ENCODE measurements at regions not wholly inside any gene's neighbourhood (a gene's known extent, or its start where the extent isn't known, plus 50 kb on each side); places are given as distances from the start of the nearest gene placed in this dataset.

DNA sequence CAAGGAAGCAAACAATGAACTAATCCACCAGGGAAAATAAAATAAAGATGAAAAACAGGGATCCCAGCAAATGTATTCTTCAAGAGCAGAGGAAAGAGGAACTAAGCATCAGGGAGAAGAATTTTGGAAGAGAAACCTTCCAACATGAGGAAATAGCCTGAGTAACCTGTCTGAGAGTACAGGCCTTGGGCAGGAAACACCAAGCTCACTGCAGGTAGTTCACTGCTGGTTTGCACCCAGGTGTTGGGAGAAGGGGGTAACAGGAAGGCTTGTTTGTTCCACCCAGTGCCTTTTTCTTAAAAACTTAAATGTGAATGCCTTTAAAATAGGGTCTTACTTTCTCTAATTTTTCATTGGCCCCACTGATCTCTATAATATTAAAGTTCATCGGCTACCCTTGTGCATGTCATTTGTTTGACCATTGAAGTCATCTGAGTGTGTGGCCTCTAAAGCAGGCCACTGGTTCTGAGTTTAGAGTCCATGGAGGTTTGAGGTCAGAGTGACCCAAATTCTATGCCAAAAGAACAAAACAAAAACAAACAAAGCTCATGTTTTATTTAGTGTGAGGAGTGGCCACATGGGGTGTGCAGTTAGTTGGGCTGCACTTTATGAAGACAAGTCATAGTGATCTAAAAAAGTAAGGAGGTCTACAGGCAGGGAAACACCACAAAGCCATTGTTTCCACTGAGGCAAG, 62.9 kb upstream of the COX10 start:
- no peaks in the 10 kb centered on the region for H3K9me3 ChIP-seq (ENCODE audit: control insufficient read depth in 2 of 2, insufficient read depth in 1 of 2, low read length in 1 of 2)
- no peaks in the 10 kb centered on the region for H3K27me3 ChIP-seq (ENCODE audit: control insufficient read depth in 2 of 2, insufficient read depth in 1 of 2, low read length in 1 of 2)
- WGBS = 100% methylated on average over 1 of the region's 1 CpG
- H3K36me3 ChIP-seq (ENCODE audit: control insufficient read depth in 2 of 2, insufficient read depth in 2 of 2, low read length in 1 of 2) = no peaks in the 10 kb centered on the region
- no peak for DNase-seq (ENCODE audit: low read depth in 6 of 9, low spot score in 9 of 9)
- H3K27ac ChIP-seq (ENCODE audit: low read depth in 1 of 2, low read length in 1 of 2) = no peak overlapping the region
- H3K4me3 ChIP-seq (ENCODE audit: low read length in 2 of 2) = no peak overlapping the region
- no peaks in the 10 kb centered on the region for H3K4me1 ChIP-seq (ENCODE audit: control insufficient read depth in 2 of 2, insufficient read depth in 2 of 2, low read length in 2 of 2)

DNA sequence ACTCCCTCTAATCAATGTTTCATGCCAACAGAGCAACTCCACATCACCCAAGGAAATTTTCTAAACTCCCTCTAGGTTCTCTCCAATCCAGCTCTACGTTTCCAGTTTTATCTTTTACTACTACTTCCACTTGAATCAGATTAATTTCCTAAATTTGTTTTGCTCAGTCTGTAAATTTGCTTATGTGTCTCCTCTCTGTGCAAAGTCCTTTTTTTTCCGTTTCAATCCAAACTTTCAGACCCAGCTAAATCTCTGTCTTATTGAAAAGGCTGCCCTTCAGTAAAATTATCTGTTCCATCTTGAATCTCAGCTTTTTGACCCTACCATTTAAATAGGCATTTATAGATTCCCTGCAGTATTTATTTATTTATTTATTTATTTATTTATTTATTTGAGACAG, 61.4 kb upstream of the COX10 start:
- no peak for DNase-seq (ENCODE audit: low read depth in 6 of 9, low spot score in 9 of 9)
- Histone ChIP-seq H3K27me3 (ENCODE audit: control insufficient read depth in 2 of 2, insufficient read depth in 1 of 2, low read length in 1 of 2) (no peaks in the 10 kb centered on the region), H3K4me3 (ENCODE audit: low read length in 2 of 2) (no peak overlapping the region), H3K4me1 (ENCODE audit: control insufficient read depth in 2 of 2, insufficient read depth in 2 of 2, low read length in 2 of 2) (no peaks in the 10 kb centered on the region), H3K36me3 (ENCODE audit: control insufficient read depth in 2 of 2, insufficient read depth in 2 of 2, low read length in 1 of 2) (no peaks in the 10 kb centered on the region), H3K27ac (ENCODE audit: low read depth in 1 of 2, low read length in 1 of 2) (no peak overlapping the region), H3K9me3 (ENCODE audit: control insufficient read depth in 2 of 2, insufficient read depth in 1 of 2, low read length in 1 of 2) (no peaks in the 10 kb centered on the region)
- WGBS = 95% methylated on average over 2 of the region's 2 CpGs

DNA sequence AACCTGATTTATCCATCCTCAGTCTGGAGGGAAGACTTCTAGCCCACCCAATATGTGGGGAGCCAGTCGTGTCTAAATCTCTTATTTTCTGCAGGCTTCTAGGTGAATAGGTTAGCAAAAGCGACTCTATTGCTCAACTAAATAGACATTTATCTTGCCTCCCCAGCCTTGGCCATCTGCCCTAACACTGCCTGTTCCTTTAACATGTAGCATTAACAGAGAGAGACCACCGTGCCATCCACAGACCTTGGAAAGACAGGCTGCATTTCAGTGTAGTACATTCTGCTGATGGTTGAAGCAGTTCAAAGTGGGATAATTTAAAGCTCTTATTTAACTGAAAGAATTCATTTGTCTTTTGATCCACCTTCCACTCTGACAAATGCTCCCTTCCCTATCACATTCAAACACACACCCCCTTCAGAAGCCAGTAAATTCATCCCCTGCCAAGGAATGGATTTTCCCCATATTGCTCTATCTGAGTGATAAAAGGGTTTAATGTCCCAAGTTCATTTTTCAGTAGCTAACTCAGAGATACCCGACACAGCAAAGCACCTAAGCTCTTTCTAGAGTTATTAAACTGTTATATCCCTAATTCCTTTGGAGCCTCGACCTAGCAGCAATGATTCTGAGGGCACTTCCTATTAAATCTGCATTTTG, 58.1 kb upstream of the COX10 start:
- H3K9me3 ChIP-seq (ENCODE audit: control insufficient read depth in 2 of 2, insufficient read depth in 1 of 2, low read length in 1 of 2) = no peaks in the 10 kb centered on the region
- H3K4me3 ChIP-seq (ENCODE audit: low read length in 2 of 2) = no peak overlapping the region
- no peaks in the 10 kb centered on the region for H3K36me3 ChIP-seq (ENCODE audit: control insufficient read depth in 2 of 2, insufficient read depth in 2 of 2, low read length in 1 of 2)
- H3K27me3 ChIP-seq (ENCODE audit: control insufficient read depth in 2 of 2, insufficient read depth in 1 of 2, low read length in 1 of 2) = no peaks in the 10 kb centered on the region
- no peaks in the 10 kb centered on the region for H3K4me1 ChIP-seq (ENCODE audit: control insufficient read depth in 2 of 2, insufficient read depth in 2 of 2, low read length in 2 of 2)
- no peak overlapping the region for H3K27ac ChIP-seq (ENCODE audit: low read depth in 1 of 2, low read length in 1 of 2)
- DNase-seq (ENCODE audit: low read depth in 6 of 9, low spot score in 9 of 9) = no peak
- WGBS = 89% methylated on average over 5 of the region's 5 CpGs

DNA sequence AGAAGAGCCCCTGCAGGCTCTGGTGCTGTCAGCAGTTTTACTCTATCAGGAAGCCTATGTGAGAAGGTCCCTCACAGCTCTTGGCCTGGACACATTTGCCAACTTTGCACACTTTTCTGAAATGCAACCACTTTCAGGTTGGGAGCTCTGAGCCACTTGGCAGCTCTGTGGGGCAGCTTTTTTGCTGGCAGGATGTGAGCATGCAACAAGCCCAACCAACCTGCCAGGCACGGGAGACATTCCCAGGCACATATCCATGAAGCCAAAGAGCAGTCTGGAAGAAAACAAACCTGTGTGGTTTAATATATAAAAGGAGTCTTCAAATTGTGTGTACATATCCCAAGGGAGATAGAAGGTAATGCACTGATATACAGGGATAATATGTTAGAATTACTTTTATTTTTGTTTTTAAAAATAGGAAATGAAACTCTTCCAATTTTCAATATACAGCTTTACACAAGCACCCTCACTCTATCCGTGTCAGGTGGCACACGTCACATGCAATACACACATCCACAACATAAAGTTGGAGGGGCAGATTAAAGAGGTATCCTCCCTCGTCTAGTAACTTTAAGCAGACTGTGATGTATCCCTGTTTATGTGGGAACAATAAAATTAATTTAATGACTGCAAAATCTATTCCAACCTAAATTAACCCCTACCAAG, 57.4 kb upstream of the COX10 start:
- Histone ChIP-seq H3K36me3 (ENCODE audit: control insufficient read depth in 2 of 2, insufficient read depth in 2 of 2, low read length in 1 of 2) (no peaks in the 10 kb centered on the region), H3K27me3 (ENCODE audit: control insufficient read depth in 2 of 2, insufficient read depth in 1 of 2, low read length in 1 of 2) (no peaks in the 10 kb centered on the region), H3K4me1 (ENCODE audit: control insufficient read depth in 2 of 2, insufficient read depth in 2 of 2, low read length in 2 of 2) (no peaks in the 10 kb centered on the region), H3K4me3 (ENCODE audit: low read length in 2 of 2) (no peak overlapping the region), H3K9me3 (ENCODE audit: control insufficient read depth in 2 of 2, insufficient read depth in 1 of 2, low read length in 1 of 2) (no peaks in the 10 kb centered on the region), H3K27ac (ENCODE audit: low read depth in 1 of 2, low read length in 1 of 2) (no peak overlapping the region)
- no peak for DNase-seq (ENCODE audit: low read depth in 6 of 9, low spot score in 9 of 9)
- 96% methylated on average over 4 of the region's 4 CpGs for WGBS

DNA sequence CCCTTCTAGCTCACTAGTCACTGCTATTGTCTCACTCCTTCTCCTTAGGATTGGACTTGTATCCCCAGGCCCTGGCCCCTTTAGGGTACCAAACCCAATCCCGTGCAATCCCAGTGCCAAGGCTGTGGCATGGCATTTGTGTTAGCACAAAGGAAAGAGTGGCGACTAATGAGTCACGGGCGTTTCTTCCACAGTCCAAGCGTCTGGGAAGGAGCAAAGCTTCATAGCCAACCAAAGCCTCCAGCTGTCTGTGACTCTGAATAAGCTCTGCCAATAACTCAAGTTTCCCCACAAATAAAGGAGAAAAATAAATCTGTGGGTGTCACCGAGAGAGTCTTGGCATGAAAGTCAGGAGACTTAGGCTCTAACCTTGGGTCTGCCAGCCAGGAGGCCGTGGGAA, 54.6 kb upstream of the COX10 start:
- 94% methylated on average over 7 of the region's 7 CpGs for WGBS
- H3K36me3 ChIP-seq (ENCODE audit: control insufficient read depth in 2 of 2, insufficient read depth in 2 of 2, low read length in 1 of 2) = no peaks in the 10 kb centered on the region
- H3K27ac ChIP-seq (ENCODE audit: low read depth in 1 of 2, low read length in 1 of 2) = no peak overlapping the region
- no peaks in the 10 kb centered on the region for H3K27me3 ChIP-seq (ENCODE audit: control insufficient read depth in 2 of 2, insufficient read depth in 1 of 2, low read length in 1 of 2)
- H3K9me3 ChIP-seq (ENCODE audit: control insufficient read depth in 2 of 2, insufficient read depth in 1 of 2, low read length in 1 of 2) = no peaks in the 10 kb centered on the region
- H3K4me1 ChIP-seq (ENCODE audit: control insufficient read depth in 2 of 2, insufficient read depth in 2 of 2, low read length in 2 of 2) = no peaks in the 10 kb centered on the region
- H3K4me3 ChIP-seq (ENCODE audit: low read length in 2 of 2) = no peak overlapping the region
- no peak for DNase-seq (ENCODE audit: low read depth in 6 of 9, low spot score in 9 of 9)

DNA sequence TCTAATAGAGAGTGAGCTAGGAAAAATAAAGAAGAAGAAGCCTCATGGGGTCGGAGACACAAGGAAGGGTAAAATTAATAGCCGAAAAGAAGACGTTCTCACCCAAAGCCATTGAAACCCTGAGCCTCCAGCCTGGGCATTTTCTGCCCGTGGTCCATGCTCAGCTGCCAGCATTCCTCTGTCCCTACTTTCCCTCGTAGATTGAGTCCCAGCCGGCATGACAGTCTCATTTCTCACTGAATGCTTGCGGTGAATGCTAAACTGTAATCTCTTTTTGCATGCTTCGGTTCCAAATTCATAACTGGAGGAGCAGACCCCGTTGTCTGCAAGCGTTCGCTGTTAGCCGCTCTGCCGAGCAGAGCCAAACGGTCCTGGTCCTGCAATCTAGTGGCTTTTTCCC, 54.0 kb upstream of the COX10 start:
- no peak for DNase-seq (ENCODE audit: low read depth in 6 of 9, low spot score in 9 of 9)
- WGBS = 91% methylated on average over 14 of the region's 14 CpGs
- no peaks in the 10 kb centered on the region for H3K4me1 ChIP-seq (ENCODE audit: control insufficient read depth in 2 of 2, insufficient read depth in 2 of 2, low read length in 2 of 2)

DNA sequence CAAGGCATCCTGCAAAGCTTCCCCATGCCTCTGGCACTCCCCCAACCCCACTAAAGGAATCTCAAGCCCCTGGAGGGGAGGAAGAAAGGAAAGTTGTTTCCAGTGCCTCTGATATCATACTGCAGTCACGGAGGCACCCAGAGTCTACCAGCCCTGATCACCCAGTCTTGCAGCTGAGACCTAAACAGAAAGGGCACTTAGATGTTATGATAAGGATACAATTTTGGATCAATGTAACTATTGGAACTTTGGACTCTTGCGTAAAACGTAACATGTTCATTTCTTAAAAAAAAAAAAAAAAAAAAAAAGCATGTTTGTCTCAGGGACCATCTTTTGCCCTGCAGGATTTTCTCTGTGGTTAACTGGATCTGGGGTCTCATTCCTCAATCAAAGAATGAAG, 52.4 kb upstream of the COX10 start:
- no peak overlapping the region for H3K27ac ChIP-seq (ENCODE audit: low read depth in 1 of 2, low read length in 1 of 2)
- DNase-seq (ENCODE audit: low read depth in 6 of 9, low spot score in 9 of 9) = no peak
- no peaks in the 10 kb centered on the region for H3K9me3 ChIP-seq (ENCODE audit: control insufficient read depth in 2 of 2, insufficient read depth in 1 of 2, low read length in 1 of 2)
- H3K4me1 ChIP-seq (ENCODE audit: control insufficient read depth in 2 of 2, insufficient read depth in 2 of 2, low read length in 2 of 2) = no peaks in the 10 kb centered on the region
- no peaks in the 10 kb centered on the region for H3K36me3 ChIP-seq (ENCODE audit: control insufficient read depth in 2 of 2, insufficient read depth in 2 of 2, low read length in 1 of 2)
- 96% methylated on average over 3 of the region's 3 CpGs for WGBS
- H3K4me3 ChIP-seq (ENCODE audit: low read length in 2 of 2) = no peak overlapping the region
- H3K27me3 ChIP-seq (ENCODE audit: control insufficient read depth in 2 of 2, insufficient read depth in 1 of 2, low read length in 1 of 2) = no peaks in the 10 kb centered on the region

More for the DNA sequence above, 54.0 kb upstream of the COX10 start:
- no peaks in the 10 kb centered on the region for H3K36me3 ChIP-seq (ENCODE audit: control insufficient read depth in 2 of 2, insufficient read depth in 2 of 2, low read length in 1 of 2)
- no peaks in the 10 kb centered on the region for H3K9me3 ChIP-seq (ENCODE audit: control insufficient read depth in 2 of 2, insufficient read depth in 1 of 2, low read length in 1 of 2)
- H3K27ac ChIP-seq (ENCODE audit: low read depth in 1 of 2, low read length in 1 of 2) = no peak overlapping the region
- H3K4me3 ChIP-seq (ENCODE audit: low read length in 2 of 2) = no peak overlapping the region
- no peaks in the 10 kb centered on the region for H3K27me3 ChIP-seq (ENCODE audit: control insufficient read depth in 2 of 2, insufficient read depth in 1 of 2, low read length in 1 of 2)

DNA sequence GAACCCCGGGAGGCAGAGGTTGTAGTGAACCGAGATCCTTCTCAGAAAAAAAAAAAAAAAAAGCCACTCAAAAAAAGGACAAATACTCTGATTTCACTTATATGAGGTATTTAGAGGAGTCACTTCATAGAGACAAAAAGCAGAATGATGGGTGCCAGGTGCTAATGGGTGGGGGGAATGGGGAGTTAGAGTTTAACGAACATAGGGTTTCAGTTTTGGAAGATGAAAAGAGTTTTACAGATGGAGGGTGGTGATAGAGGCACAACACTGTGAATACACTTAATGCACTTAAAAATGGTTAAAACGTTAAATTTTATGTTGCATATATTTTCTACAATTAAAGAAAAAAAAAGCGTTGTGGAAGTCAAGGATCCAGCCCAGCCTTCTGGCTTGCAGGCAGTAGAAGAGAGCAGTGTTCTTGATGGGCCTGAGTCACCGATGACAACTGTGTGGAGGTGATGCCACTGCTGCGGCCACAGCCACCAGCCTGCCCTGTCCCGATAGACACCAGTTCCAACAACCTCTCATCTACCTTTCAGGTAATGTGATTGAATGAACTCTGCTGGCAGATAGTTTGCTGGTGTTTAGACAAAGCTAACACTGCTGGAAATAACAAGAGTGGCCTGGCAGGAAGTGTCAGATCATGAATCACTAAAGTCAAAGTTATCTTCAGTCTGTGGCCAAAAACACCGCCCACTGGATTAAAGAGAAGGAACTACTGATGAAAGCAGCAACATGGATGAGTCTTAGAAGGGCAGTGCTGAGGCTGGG, 49.9 kb upstream of the COX10 start:
- Histone ChIP-seq H3K4me3 (ENCODE audit: low read length in 2 of 2) (no peak overlapping the region), H3K27me3 (ENCODE audit: control insufficient read depth in 2 of 2, insufficient read depth in 1 of 2, low read length in 1 of 2) (no peaks in the 10 kb centered on the region), H3K4me1 (ENCODE audit: control insufficient read depth in 2 of 2, insufficient read depth in 2 of 2, low read length in 2 of 2) (no peaks in the 10 kb centered on the region), H3K9me3 (ENCODE audit: control insufficient read depth in 2 of 2, insufficient read depth in 1 of 2, low read length in 1 of 2) (no peaks in the 10 kb centered on the region), H3K27ac (ENCODE audit: low read depth in 1 of 2, low read length in 1 of 2) (no peak overlapping the region), H3K36me3 (ENCODE audit: control insufficient read depth in 2 of 2, insufficient read depth in 2 of 2, low read length in 1 of 2) (no peaks in the 10 kb centered on the region)
- DNase-seq (ENCODE audit: low read depth in 6 of 9, low spot score in 9 of 9) = peak in 1 of 9 donors; percentile 6
- WGBS = 79% methylated on average over 9 of the region's 9 CpGs
